PC-9 (cell line): ENCODE measurements at regions not wholly inside any gene's neighbourhood (a gene's known extent, or its start where the extent isn't known, plus 50 kb on each side); places are given as distances from the start of the nearest gene placed in this dataset.

Source experiments
- BruUV-seq: library from RNA; stranded (reverse); fragments of 400-500 nt; replicated peaks from 2 replicates; lab custom pipeline; 2021; lab: Mats Ljungman, UMichigan
- CTCF ChIA-PET: fragments of 300-600 bp; sonication (Branson Sonifier 250); formaldehyde crosslinking; loops from one replicate; lab custom pipeline; 2022; ENCODE audit warnings: antibody characterized with exemption; lab: Charles Lee
- POLR2A ChIA-PET: fragments of 300-600 bp; sonication (Branson Sonifier 250); formaldehyde crosslinking; loops from one replicate; lab custom pipeline; 2022; ENCODE audit warnings: antibody characterized with exemption; ENCODE audit not compliant: unreplicated experiment; lab: Charles Lee
- DNase-seq, 2 experiments: peaks; one replicate each; pipeline versions ENCODE4 v3.0.0 to v3.0.0-alpha.2; 2015 to 2022; ENCODE audit warnings: mixed read lengths in 1 of 2
- H2AFZ ChIP-seq: fragments of 200-600 bp; sonication (generic); 2 replicates; pipeline ENCODE4 v1.8.1; 2017; ENCODE audit warnings: antibody characterized with exemption
- H3F3A ChIP-seq: fragments of 200-600 bp; sonication (generic); 2 replicates; pipeline ENCODE4 v1.8.1; 2017; ENCODE audit warnings: antibody characterized with exemption, mild to moderate bottlenecking, low read depth; ENCODE audit not compliant: insufficient read depth
- H3K27ac ChIP-seq: fragments of 200-600 bp; sonication (generic); 2 replicates; pipeline ENCODE4 v1.6.1; 2016; ENCODE audit warnings: mixed run types
- H3K27me3 ChIP-seq: fragments of 200-600 bp; sonication (generic); 2 replicates; pipeline ENCODE4 v1.6.1; 2016; ENCODE audit warnings: low read depth, mixed run types; ENCODE audit not compliant: insufficient read depth
- H3K36me3 ChIP-seq: fragments of 200-600 bp; sonication (generic); 2 replicates; pipeline ENCODE4 v1.6.1; 2016; ENCODE audit warnings: low read depth, mixed run types
- H3K4me1 ChIP-seq: fragments of 200-600 bp; sonication (generic); replicated peaks from 2 replicates; pipeline ENCODE4 v1.6.1; 2016; ENCODE audit warnings: mixed run types; ENCODE audit not compliant: insufficient read depth
- H3K4me2 ChIP-seq: fragments of 200-600 bp; sonication (generic); 2 replicates; pipeline ENCODE4 v1.6.1; 2017; ENCODE audit warnings: mixed run types
- H3K4me3 ChIP-seq: fragments of 200-600 bp; sonication (generic); 2 replicates; pipeline ENCODE4 v1.6.1; 2016; ENCODE audit warnings: mixed run types
- H3K79me2 ChIP-seq: fragments of 200-600 bp; sonication (generic); 2 replicates; pipeline ENCODE4 v1.6.1; 2017; ENCODE audit warnings: low read depth, mixed run types
- H3K9me2 ChIP-seq: fragments of 200-600 bp; sonication (generic); 2 replicates; pipeline ENCODE4 v1.8.1; 2017; ENCODE audit warnings: mild to moderate bottlenecking; ENCODE audit not compliant: insufficient read depth
- H3K9me3 ChIP-seq: fragments of 200-600 bp; sonication (generic); 2 replicates; pipeline ENCODE4 v1.8.1; 2016; ENCODE audit warnings: low read depth; ENCODE audit not compliant: insufficient read depth
- H4K20me1 ChIP-seq: fragments of 200-600 bp; sonication (generic); 2 replicates; pipeline ENCODE4 v1.8.1; 2017; ENCODE audit not compliant: insufficient read depth
- EZH2 ChIP-seq: fragments of 200-600 bp; sonication (generic); IDR thresholded peaks from 2 replicates; pipeline ENCODE4 v1.8.0; 2017; ENCODE audit warnings: antibody characterized with exemption, low read depth
- intact Hi-C: fragments of 100-400 bp; cut with micrococcal nuclease; formaldehyde crosslinking; loops from one replicate; pipeline ENCODE4 v1.10.0; 2022; ENCODE audit not compliant: unreplicated experiment
- TF ChIP-seq, protein P1 (sequence below): fragments of 200-600 bp; sonication (generic); conservative IDR thresholded peaks from 2 replicates; pipeline ENCODE4 v1.6.1; 2017; ENCODE audit warnings: mixed run types, antibody characterized with exemption, mild to moderate bottlenecking, moderate library complexity

DNA sequence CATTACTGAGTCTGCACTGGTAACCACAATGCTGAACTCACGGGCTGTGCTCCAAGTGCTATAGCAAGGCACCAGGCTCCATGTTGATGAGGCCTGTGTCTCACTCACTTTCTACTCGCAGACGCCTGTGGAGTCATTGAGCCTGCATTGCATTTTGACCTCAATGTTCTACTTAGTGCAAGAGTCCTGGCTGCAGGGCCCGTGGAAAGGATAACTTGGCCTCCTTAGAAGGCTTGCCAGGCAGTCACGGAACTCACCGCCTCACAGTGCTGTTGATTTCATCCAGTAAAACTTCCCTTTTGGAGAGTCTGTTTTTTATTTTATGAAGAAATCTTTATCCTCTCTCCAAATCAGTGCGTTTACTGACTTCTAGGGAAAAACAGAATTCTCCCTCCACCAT lies 290.4 kb downstream of the RNF144A start:
- BruUV-seq: no TSS peak
- H3F3A ChIP-seq: no peaks in the 10 kb centered on the region
- H2AFZ ChIP-seq: no peak overlapping the region
- no peak overlapping the region for H3K27ac ChIP-seq
- intact Hi-C loops: no loop called here
- no peaks in the 10 kb centered on the region for H3K36me3 ChIP-seq
- CTCF ChIA-PET: no interaction called here
- no peak for TF ChIP-seq EZH2
- TF ChIP-seq, protein P1, sequence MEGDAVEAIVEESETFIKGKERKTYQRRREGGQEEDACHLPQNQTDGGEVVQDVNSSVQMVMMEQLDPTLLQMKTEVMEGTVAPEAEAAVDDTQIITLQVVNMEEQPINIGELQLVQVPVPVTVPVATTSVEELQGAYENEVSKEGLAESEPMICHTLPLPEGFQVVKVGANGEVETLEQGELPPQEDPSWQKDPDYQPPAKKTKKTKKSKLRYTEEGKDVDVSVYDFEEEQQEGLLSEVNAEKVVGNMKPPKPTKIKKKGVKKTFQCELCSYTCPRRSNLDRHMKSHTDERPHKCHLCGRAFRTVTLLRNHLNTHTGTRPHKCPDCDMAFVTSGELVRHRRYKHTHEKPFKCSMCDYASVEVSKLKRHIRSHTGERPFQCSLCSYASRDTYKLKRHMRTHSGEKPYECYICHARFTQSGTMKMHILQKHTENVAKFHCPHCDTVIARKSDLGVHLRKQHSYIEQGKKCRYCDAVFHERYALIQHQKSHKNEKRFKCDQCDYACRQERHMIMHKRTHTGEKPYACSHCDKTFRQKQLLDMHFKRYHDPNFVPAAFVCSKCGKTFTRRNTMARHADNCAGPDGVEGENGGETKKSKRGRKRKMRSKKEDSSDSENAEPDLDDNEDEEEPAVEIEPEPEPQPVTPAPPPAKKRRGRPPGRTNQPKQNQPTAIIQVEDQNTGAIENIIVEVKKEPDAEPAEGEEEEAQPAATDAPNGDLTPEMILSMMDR: no peak
- no peaks in the 10 kb centered on the region for H3K4me1 ChIP-seq
- H3K4me2 ChIP-seq: no peak overlapping the region
- H3K9me2 ChIP-seq: no peaks in the 10 kb centered on the region
- peaks cover 31% of the 10 kb centered on the region for H3K27me3 ChIP-seq
- DNase-seq: no peak
- no peaks in the 10 kb centered on the region for H3K79me2 ChIP-seq
- H3K9me3 ChIP-seq: no peaks in the 10 kb centered on the region
- H3K4me3 ChIP-seq: no peak overlapping the region
- POLR2A ChIA-PET: no interaction called here
- no peaks in the 10 kb centered on the region for H4K20me1 ChIP-seq

DNA sequence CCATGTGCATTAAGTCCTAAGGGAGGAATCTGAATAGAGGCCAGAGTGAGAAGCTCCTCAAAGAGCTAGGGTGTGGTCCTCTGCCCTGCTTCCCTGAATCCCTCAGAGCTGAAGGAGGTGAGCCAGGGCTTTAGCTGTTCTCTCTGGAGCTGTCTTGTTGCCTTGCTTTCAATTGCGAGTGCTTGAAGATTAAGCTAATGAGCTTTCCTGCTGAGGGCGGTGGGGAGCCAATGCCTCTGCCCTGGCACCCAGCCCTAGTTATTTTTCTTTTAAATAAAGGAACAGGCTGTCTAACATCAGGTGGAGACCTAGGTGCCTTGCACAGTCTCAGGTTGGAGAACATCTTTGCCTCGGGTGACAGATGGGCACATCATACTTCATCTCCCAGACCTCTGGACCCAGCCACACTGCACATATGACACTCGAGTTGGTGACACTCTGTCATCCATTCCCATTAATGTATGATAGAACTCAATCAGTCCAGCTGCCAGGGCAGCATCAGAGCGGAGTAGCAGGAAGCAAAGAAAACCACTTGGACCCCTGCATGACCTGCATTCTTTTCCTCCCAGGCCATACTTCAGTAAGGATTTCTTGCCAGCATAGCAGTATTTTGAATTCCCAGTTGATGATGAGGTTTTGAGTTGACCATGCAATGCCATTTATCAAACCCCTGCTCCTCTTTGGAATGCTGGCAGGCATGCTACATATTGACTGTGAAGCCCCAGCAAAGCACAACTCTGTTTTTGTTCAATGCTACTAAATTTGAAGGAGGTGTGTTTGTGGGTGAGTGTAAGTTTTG lies 292.7 kb downstream of the RNF144A start:
- Histone ChIP-seq H3K9me2 (no peaks in the 10 kb centered on the region), H2AFZ (no peak overlapping the region), H3K36me3 (no peaks in the 10 kb centered on the region), H3K27me3 (peaks cover 35% of the 10 kb centered on the region), H4K20me1 (no peaks in the 10 kb centered on the region), H3K9me3 (no peaks in the 10 kb centered on the region), H3K4me1 (no peaks in the 10 kb centered on the region), H3K4me2 (no peak overlapping the region), H3F3A (no peaks in the 10 kb centered on the region), H3K27ac (no peak overlapping the region), H3K4me3 (no peak overlapping the region), H3K79me2 (no peaks in the 10 kb centered on the region)
- intact Hi-C loops: no loop called here
- ChIA-PET CTCF (no interaction called here), POLR2A (no interaction called here)
- no peak for DNase-seq
- no peak for TF ChIP-seq EZH2
- TF ChIP-seq, protein P1: no peak
- no TSS peak for BruUV-seq

DNA sequence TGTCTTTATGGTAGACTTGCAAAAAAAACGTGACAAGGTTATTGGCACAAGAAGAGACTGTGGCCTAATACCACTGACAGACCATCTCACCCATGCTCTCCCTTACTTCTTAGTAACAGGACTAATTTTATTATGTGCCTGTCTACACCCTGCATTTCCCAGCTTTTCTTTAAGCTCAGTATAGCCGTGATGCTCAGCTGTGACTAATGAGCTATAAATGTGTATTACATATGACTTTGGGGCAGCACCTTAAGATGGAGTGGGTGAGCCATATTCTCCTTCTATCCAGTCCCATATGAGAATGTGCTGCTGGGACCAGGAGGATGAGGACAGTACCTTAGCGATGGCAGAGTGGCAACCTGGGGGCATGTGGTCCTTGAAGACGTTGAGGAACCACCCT lies 293.5 kb downstream of the RNF144A start:
- Histone ChIP-seq H4K20me1 (no peaks in the 10 kb centered on the region), H3K9me2 (no peaks in the 10 kb centered on the region), H3K9me3 (no peaks in the 10 kb centered on the region), H3K4me1 (no peaks in the 10 kb centered on the region), H3F3A (no peaks in the 10 kb centered on the region), H3K4me2 (no peak overlapping the region), H3K27me3 (peaks cover 28% of the 10 kb centered on the region), H3K4me3 (no peak overlapping the region), H2AFZ (no peak overlapping the region), H3K79me2 (no peaks in the 10 kb centered on the region), H3K36me3 (no peaks in the 10 kb centered on the region), H3K27ac (no peak overlapping the region)
- intact Hi-C loops: no loop called here
- DNase-seq: no peak
- ChIA-PET CTCF (interaction anchor here (0.6 kb wide), 1 partner anchor 28 kb away, joined by 3 read pairs; no protein-coding TSS in a partner anchor), POLR2A (no interaction called here)
- TF ChIP-seq, protein P1: no peak
- TF ChIP-seq EZH2: no peak
- no TSS peak for BruUV-seq
